Erythroblast (primary cell): ENCODE measurements at regions not wholly inside any gene's neighbourhood (a gene's known extent, or its start where the extent isn't known, plus 50 kb on each side); places are given as distances from the start of the nearest gene placed in this dataset.
"Not testable (repeated sequence)": the region's sequence is repeated elsewhere in the genome, so short reads cannot be mapped to it uniquely, and the experiment has no call there.

Experiments used
- DNase-seq, 2 experiments: peaks; one replicate each; lab custom pipeline; 2025; lab: John Stamatoyannopoulos, UW
- GATA1 ChIP-seq: IDR thresholded peaks from 2 replicates; pipeline ENCODE4 v1.6.1; 2011; ENCODE audit warnings: low read depth, mild to moderate bottlenecking, control low read depth, low read length, moderate library complexity
- POLR2A ChIP-seq: IDR thresholded peaks from 2 replicates; pipeline ENCODE4 v1.6.1; 2011; ENCODE audit warnings: mild to moderate bottlenecking, low read length

- TF ChIP-seq POLR2A = no peak
- no peak for TF ChIP-seq GATA1
- no peak for DNase-seq
These were observed 327.7 kb upstream of the NPSR1 start for GRCh38 chr7:34330308-34330707.

- no peak for DNase-seq
- no peak for TF ChIP-seq POLR2A
- TF ChIP-seq GATA1 = no peak
These were observed 326.9 kb upstream of the NPSR1 start for GRCh38 chr7:34331102-34331501.

GRCh38 chr7:34332006-34332405 is 326.0 kb upstream of the NPSR1 start:
- DNase-seq = no peak
- TF ChIP-seq POLR2A (no peak), GATA1 (no peak)

- TF ChIP-seq POLR2A (no peak), GATA1 (no peak)
These were observed 324.8 kb upstream of the NPSR1 start for GRCh38 chr7:34333184-34333583.

GRCh38 chr7:34333925-34334324 is 324.1 kb upstream of the NPSR1 start:
- TF ChIP-seq POLR2A (no peak), GATA1 (no peak)

More at GRCh38 chr7:34333184-34333583, 324.8 kb upstream of the NPSR1 start:
- no peak for DNase-seq

GRCh38 chr7:34337163-34337562 is 320.9 kb upstream of the NPSR1 start:
- no peak for DNase-seq
- TF ChIP-seq POLR2A = no peak
- TF ChIP-seq GATA1 = no peak

More at GRCh38 chr7:34333925-34334324, 324.1 kb upstream of the NPSR1 start:
- no peak for DNase-seq

GRCh38 chr7:34338961-34339526 is 319.0 kb upstream of the NPSR1 start:
- no peak for TF ChIP-seq POLR2A
- no peak for TF ChIP-seq GATA1
- no peak for DNase-seq

- DNase-seq = no peak
These were observed 316.7 kb upstream of the NPSR1 start for GRCh38 chr7:34341326-34341725.

GRCh38 chr7:34342387-34342786 is 315.6 kb upstream of the NPSR1 start:
- TF ChIP-seq GATA1 (no peak), POLR2A (no peak)
- DNase-seq = no peak

More at GRCh38 chr7:34341326-34341725, 316.7 kb upstream of the NPSR1 start:
- no peak for TF ChIP-seq GATA1

GRCh38 chr7:34343667-34344066 is 314.4 kb upstream of the NPSR1 start:
- no peak for DNase-seq
- TF ChIP-seq POLR2A = no peak

GRCh38 chr7:34354011-34354410 is 304.0 kb upstream of the NPSR1 start:
- DNase-seq = no peak
- TF ChIP-seq POLR2A (no peak), GATA1 (no peak)

- no peak for DNase-seq
- TF ChIP-seq GATA1 = no peak
- no peak for TF ChIP-seq POLR2A
These were observed 303.1 kb upstream of the NPSR1 start for GRCh38 chr7:34354899-34355298.

GRCh38 chr7:34357068-34357467 is 300.9 kb upstream of the NPSR1 start:
- no peak for DNase-seq
- no peak for TF ChIP-seq GATA1
- TF ChIP-seq POLR2A = no peak

GRCh38 chr7:34357946-34358345 is 300.1 kb upstream of the NPSR1 start:
- DNase-seq = no peak
- TF ChIP-seq GATA1 (no peak), POLR2A (no peak)

- not testable (repeated sequence) for DNase-seq
These were observed 299.4 kb upstream of the NPSR1 start for GRCh38 chr7:34358578-34358977.
